ENCODE measurements at regions not wholly inside any gene's neighbourhood (a gene's known extent, or its start where the extent isn't known, plus 50 kb on each side); places are given as distances from the start of the nearest gene placed in this dataset.

GRCh38 chr13:81582381-81582780 is 1241.5 kb upstream of the SPRY2 start:
- Histone ChIP-seq H3K9ac (ENCODE audit: low read length) (no peak overlapping the region), H3K4me2 (ENCODE audit: low read length) (no peak overlapping the region), H3K27ac (ENCODE audit: low read length) (no peak overlapping the region), H3K79me2 (replicated peaks; ENCODE audit: insufficient read depth, low read length) (no peaks in the 10 kb centered on the region), H3K36me3 (ENCODE audit: insufficient read depth, low read length) (no peaks in the 10 kb centered on the region), H3F3A (ENCODE audit: insufficient read depth, low read length, poor library complexity, severe bottlenecking) (no peaks in the 10 kb centered on the region), H3K4me3 (ENCODE audit: low read length) (no peak overlapping the region), H3K9me3 (ENCODE audit: low read length) (no peaks in the 10 kb centered on the region), H3K9me2 (ENCODE audit: insufficient read depth, low read length) (no peaks in the 10 kb centered on the region), H4K20me1 (ENCODE audit: insufficient read depth) (no peaks in the 10 kb centered on the region), H2AFZ (ENCODE audit: low read depth, low read length) (no peak overlapping the region), H3K27me3 (ENCODE audit: insufficient read depth, low read depth, low read length) (no peaks in the 10 kb centered on the region)
- TF ChIP-seq TAF1 (IDR thresholded peaks at IDR 0.05; ENCODE audit: low read depth), result no peak
- TF ChIP-seq RAD21 (conservative IDR thresholded peaks at IDR 0.05), result no peak
- TF ChIP-seq, protein P1, sequence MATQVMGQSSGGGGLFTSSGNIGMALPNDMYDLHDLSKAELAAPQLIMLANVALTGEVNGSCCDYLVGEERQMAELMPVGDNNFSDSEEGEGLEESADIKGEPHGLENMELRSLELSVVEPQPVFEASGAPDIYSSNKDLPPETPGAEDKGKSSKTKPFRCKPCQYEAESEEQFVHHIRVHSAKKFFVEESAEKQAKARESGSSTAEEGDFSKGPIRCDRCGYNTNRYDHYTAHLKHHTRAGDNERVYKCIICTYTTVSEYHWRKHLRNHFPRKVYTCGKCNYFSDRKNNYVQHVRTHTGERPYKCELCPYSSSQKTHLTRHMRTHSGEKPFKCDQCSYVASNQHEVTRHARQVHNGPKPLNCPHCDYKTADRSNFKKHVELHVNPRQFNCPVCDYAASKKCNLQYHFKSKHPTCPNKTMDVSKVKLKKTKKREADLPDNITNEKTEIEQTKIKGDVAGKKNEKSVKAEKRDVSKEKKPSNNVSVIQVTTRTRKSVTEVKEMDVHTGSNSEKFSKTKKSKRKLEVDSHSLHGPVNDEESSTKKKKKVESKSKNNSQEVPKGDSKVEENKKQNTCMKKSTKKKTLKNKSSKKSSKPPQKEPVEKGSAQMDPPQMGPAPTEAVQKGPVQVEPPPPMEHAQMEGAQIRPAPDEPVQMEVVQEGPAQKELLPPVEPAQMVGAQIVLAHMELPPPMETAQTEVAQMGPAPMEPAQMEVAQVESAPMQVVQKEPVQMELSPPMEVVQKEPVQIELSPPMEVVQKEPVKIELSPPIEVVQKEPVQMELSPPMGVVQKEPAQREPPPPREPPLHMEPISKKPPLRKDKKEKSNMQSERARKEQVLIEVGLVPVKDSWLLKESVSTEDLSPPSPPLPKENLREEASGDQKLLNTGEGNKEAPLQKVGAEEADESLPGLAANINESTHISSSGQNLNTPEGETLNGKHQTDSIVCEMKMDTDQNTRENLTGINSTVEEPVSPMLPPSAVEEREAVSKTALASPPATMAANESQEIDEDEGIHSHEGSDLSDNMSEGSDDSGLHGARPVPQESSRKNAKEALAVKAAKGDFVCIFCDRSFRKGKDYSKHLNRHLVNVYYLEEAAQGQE (IDR thresholded peaks at IDR 0.05; ENCODE audit: borderline replicate concordance), result no peak
- TF ChIP-seq SMC3 (conservative IDR thresholded peaks at IDR 0.05; ENCODE audit: poor library complexity), result no peak
- no peak for TF ChIP-seq EZH2 (IDR thresholded peaks at IDR 0.05; ENCODE audit: borderline replicate concordance, insufficient read depth, low read length, poor library complexity, severe bottlenecking)
- no peak for TF ChIP-seq MXI1 (conservative IDR thresholded peaks at IDR 0.05; ENCODE audit: poor library complexity, severe bottlenecking)
- no peak for TF ChIP-seq POLR2AphosphoS5 (IDR thresholded peaks at IDR 0.05)
- TF ChIP-seq CTCF (IDR thresholded peaks at IDR 0.05; ENCODE audit: poor library complexity, severe bottlenecking), result no peak
- TF ChIP-seq EP300 (conservative IDR thresholded peaks at IDR 0.05; ENCODE audit: poor library complexity, severe bottlenecking), result no peak

DNA sequence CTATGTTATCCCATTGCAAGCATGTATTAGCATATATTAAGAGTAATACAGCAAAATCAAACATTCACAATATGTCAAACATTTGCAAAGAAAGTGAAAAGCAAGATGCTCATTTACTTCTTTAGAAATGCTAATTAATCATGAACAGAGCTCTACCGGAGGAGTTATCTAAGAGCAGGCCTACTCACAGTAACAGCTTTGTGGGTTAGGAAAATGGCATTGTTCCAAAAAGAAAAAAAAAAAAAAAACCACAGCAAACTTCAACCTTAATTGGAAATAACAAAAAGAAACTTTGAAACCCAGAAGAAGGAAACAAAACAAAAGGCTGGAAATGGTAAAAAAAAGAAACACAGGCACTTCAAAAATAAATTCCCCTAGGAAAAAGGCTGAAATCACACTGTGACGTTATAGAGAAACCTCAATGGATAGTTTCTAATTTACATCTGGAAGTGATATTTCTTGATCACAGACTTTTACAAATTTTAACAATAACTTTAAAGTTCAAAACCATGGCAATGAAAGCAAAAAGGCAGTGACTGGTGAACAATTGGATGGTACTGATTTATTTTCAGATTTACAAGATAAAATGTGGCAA is 1236.8 kb upstream of the SPRY2 start:
- no peak overlapping the region for H3K4me3 ChIP-seq (ENCODE audit: low read length)
- H3K4me2 ChIP-seq (ENCODE audit: low read length), result no peak overlapping the region
- H3K27me3 ChIP-seq (ENCODE audit: insufficient read depth, low read depth, low read length), result no peaks in the 10 kb centered on the region
- no peaks in the 10 kb centered on the region for H4K20me1 ChIP-seq (ENCODE audit: insufficient read depth)
- H3F3A ChIP-seq (ENCODE audit: insufficient read depth, low read length, poor library complexity, severe bottlenecking), result no peaks in the 10 kb centered on the region
- no peaks in the 10 kb centered on the region for H3K9me2 ChIP-seq (ENCODE audit: insufficient read depth, low read length)
- no peaks in the 10 kb centered on the region for H3K79me2 ChIP-seq (replicated peaks; ENCODE audit: insufficient read depth, low read length)
- no peak overlapping the region for H2AFZ ChIP-seq (ENCODE audit: low read depth, low read length)
- no peaks in the 10 kb centered on the region for H3K36me3 ChIP-seq (ENCODE audit: insufficient read depth, low read length)
- H3K9me3 ChIP-seq (ENCODE audit: low read length), result no peaks in the 10 kb centered on the region
- TF ChIP-seq TAF1 (IDR thresholded peaks at IDR 0.05; ENCODE audit: low read depth), result no peak
- no peak for TF ChIP-seq RAD21 (conservative IDR thresholded peaks at IDR 0.05)
- no peak for TF ChIP-seq POLR2AphosphoS5 (IDR thresholded peaks at IDR 0.05)
- no peak for TF ChIP-seq CTCF (IDR thresholded peaks at IDR 0.05; ENCODE audit: poor library complexity, severe bottlenecking)
- no peak overlapping the region for H3K9ac ChIP-seq (ENCODE audit: low read length)
- H3K27ac ChIP-seq (ENCODE audit: low read length), result no peak overlapping the region
